D721Med (cell line): ENCODE measurements at regions not wholly inside any gene's neighbourhood (a gene's known extent, or its start where the extent isn't known, plus 50 kb on each side); places are given as distances from the start of the nearest gene placed in this dataset.

ENCODE experiments used
- DNase-seq: peaks from one replicate; pipeline ENCODE4 v3.0.0; 2011; ENCODE audit warnings: low spot score; ENCODE audit not compliant: insufficient read length
- FAIRE-seq: peaks from 2 replicates; lab custom pipeline; 2011; peaks lifted over from hg19 to GRCh38; lab: Jason Lieb, UNC
- TF ChIP-seq, protein P1 (sequence below): IDR thresholded peaks from 2 replicates; pipeline ENCODE4 v1.5.1; 2012; ENCODE audit warnings: mild to moderate bottlenecking, control low read depth; ENCODE audit not compliant: insufficient read depth; ENCODE audit errors: missing control alignments

DNA sequence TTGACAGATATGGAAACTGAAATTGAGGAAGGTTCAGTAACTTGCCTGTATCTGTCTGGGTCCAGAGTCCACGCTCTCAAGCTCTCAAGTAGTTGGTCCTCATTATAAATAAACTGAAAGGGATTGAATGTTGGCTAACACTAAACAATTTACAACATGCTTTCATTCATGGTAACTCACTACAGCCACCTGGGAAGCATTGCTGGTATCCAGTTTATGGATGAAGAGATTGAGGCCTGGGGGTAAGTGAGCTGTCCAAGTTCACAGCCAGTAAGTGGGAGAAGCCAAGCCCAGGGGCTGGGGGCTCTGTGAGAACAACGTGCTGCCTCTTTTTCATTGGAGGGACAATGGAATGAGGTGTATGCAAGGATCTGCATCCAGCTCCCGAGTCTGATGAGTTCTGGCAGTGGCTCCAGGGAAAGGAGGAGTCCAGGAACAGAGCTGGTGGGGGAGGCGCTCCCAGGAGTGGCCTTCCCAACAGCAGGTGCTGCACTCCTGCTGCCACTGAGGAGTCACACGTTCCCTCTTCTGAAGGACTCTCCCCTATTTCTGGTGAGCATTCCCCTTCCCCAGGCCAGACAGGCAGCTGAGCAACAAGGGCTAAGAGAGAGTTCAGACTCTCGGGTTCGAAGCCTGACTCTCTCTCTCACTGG, 175.8 kb downstream of the CSNK2A3 start:
- FAIRE-seq (no peak), DNase-seq (no peak)
- TF ChIP-seq, protein P1, sequence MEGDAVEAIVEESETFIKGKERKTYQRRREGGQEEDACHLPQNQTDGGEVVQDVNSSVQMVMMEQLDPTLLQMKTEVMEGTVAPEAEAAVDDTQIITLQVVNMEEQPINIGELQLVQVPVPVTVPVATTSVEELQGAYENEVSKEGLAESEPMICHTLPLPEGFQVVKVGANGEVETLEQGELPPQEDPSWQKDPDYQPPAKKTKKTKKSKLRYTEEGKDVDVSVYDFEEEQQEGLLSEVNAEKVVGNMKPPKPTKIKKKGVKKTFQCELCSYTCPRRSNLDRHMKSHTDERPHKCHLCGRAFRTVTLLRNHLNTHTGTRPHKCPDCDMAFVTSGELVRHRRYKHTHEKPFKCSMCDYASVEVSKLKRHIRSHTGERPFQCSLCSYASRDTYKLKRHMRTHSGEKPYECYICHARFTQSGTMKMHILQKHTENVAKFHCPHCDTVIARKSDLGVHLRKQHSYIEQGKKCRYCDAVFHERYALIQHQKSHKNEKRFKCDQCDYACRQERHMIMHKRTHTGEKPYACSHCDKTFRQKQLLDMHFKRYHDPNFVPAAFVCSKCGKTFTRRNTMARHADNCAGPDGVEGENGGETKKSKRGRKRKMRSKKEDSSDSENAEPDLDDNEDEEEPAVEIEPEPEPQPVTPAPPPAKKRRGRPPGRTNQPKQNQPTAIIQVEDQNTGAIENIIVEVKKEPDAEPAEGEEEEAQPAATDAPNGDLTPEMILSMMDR: no peak

GRCh38 chr11:11173316-11174025, 179.6 kb downstream of the CSNK2A3 start:
- DNase-seq: no peak
- TF ChIP-seq, protein P1: no peak
- FAIRE-seq: no peak

- no peak for FAIRE-seq
- DNase-seq: no peak
These were observed 181.2 kb downstream of the CSNK2A3 start for GRCh38 chr11:11171854-11172253.

GRCh38 chr11:11171285-11171684, 181.8 kb downstream of the CSNK2A3 start:
- no peak for FAIRE-seq
- TF ChIP-seq, protein P1: no peak
- DNase-seq: no peak

More at GRCh38 chr11:11171854-11172253, 181.2 kb downstream of the CSNK2A3 start:
- TF ChIP-seq, protein P1: no peak

- TF ChIP-seq, protein P1: no peak
- DNase-seq: no peak
- no peak for FAIRE-seq
These were observed 182.5 kb downstream of the CSNK2A3 start for GRCh38 chr11:11170352-11171084.

GRCh38 chr11:11169715-11170351, 183.2 kb downstream of the CSNK2A3 start:
- no peak for FAIRE-seq

More at GRCh38 chr11:11169715-11170351, 183.2 kb downstream of the CSNK2A3 start:
- TF ChIP-seq, protein P1: no peak
- no peak for DNase-seq
